ENCODE measurements at regions not wholly inside any gene's neighbourhood (a gene's known extent, or its start where the extent isn't known, plus 50 kb on each side); places are given as distances from the start of the nearest gene placed in this dataset.

GRCh38 chr12:97097734-97098133 lies 190.7 kb downstream of the NEDD1 start:
- no peak for TF ChIP-seq CTCF (IDR thresholded peaks at IDR 0.05; ENCODE audit: poor library complexity, severe bottlenecking)
- no peak for TF ChIP-seq POLR2AphosphoS5 (IDR thresholded peaks at IDR 0.05)
- no peak for TF ChIP-seq TAF1 (IDR thresholded peaks at IDR 0.05; ENCODE audit: low read depth)
- no peak for TF ChIP-seq MXI1 (conservative IDR thresholded peaks at IDR 0.05; ENCODE audit: poor library complexity, severe bottlenecking)

Data from neural cell (in vitro differentiated cells).